NAMALWA (cell line): ENCODE measurements at regions not wholly inside any gene's neighbourhood (a gene's known extent, or its start where the extent isn't known, plus 50 kb on each side); places are given as distances from the start of the nearest gene placed in this dataset.

Experiments used
- DNase-seq: peaks from one replicate; pipeline ENCODE4 v3.0.0-alpha.2; 2015; ENCODE audit warnings: low spot score

- DNase-seq, result no peak
These were observed 621.4 kb upstream of the ALCAM start for GRCh38 chr3:104745313-104745712.

DNA sequence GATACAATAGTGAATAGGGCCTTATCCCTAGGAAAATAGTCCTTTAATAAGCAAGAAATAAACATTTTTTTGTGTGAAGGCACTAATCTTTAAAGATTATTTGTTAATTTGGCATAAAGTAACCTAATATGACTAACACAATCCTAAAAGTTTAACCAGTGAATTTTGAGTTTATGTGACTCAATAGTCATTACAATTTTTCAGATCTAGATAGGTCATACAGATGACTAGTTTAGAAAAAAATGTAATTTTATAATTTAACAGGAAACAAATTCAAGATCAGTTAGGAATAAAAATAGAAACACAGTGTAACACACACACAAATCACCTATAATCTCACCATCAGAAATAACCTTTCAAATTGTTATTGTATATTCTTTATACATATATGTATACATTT, 620.7 kb upstream of the ALCAM start:
- DNase-seq, result no peak

DNA sequence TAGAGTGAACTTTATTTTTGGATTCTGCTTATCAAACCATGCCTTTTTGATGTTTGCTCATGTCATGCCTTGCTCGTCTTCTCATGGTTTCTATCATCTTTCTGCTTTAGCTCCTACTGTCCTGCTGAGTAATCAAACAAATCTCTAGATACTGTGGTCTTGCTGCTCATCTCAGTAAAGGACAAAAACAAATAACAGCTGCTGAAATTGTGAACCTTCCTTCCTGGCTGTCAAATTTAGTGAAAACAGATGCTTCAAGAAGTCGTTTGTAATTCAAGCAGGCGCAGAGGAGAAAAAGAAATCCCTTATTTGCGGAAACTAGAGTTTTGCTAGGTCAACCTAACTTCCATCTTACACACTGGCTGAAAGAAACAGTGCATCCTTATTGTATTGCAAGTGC, 616.1 kb upstream of the ALCAM start:
- DNase-seq, result no peak

DNA sequence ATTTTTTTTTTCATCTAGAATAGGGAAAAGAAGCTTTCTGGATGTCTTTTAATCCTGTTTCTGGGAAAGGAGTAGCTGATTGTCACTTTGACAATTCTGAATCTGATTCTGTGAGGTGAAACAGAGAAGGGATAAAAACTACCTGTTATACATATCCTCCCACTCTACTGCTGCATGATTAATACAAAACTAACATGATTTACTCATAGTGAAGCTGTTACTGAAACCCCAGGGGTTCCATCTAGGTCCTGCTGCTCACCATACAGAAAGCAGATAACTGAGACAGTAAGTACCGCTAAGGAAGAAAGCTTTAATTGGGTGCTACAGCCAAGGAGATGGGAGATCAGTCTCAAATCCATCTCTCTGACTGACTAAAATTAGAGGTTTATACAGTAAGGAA, 610.9 kb upstream of the ALCAM start:
- DNase-seq, result no peak

DNA sequence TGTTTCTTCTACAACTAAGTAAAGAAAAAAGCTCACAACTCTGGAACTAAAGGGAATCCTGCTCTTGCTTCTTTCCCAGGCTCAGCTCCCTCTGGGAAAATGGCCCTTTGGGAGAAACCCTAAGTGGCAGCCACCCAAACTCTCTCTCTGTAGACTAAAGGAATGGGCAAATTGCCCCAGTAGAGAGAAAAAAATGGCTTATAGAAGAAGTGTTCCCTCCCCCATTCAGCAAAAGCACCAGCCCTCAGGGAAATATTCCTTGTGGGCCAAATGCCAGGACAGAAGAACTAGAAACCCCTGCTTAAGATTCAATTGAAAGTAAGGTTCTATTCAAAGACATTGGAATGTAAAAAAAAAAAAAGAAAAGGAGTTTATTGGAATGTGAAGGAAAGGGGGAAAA, 603.7 kb upstream of the ALCAM start:
- DNase-seq, result no peak

DNA sequence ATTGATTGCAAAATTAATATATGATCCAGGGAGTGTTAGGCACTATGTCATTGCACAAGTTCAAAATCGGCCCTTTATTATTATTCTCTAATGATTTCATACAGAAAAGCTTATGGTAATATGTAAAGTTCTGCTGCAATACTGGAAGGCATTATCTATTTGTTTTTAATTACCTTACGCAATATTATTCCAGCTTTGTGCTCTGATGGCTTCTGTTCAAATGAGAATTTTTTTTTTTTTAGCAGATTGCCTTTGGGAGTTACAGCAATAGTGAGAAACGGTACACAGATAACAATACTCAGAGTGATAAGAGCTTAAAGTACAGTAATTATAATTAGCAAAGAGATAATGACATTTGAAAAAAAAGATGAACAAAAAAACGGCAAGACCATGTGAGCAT, 602.2 kb upstream of the ALCAM start:
- DNase-seq, result no peak

- no peak for DNase-seq
These were observed 597.8 kb upstream of the ALCAM start for GRCh38 chr3:104768886-104769285.

- no peak for DNase-seq
These were observed 587.4 kb upstream of the ALCAM start for GRCh38 chr3:104779324-104779723.

DNA sequence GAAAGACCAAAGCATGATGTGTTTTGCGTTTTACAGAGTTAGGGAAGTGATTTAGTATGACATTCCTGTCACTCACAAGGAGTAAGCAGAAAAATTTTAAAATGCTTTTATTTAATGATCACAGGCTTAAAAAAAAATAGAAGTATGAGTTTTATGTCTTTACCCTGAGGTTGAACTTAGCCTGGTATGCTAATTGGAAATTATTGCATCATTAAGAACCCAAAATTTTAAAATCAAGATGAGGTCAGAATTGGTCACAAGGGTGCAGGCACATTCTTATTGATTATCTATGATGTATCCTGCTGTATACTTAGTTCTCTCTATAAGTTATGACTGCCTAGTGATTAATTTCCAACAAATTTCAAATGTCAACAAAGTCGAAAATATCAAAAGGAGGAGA, 585.6 kb upstream of the ALCAM start:
- no peak for DNase-seq

- DNase-seq, result no peak
These were observed 580.8 kb upstream of the ALCAM start for GRCh38 chr3:104785947-104786346.

DNA sequence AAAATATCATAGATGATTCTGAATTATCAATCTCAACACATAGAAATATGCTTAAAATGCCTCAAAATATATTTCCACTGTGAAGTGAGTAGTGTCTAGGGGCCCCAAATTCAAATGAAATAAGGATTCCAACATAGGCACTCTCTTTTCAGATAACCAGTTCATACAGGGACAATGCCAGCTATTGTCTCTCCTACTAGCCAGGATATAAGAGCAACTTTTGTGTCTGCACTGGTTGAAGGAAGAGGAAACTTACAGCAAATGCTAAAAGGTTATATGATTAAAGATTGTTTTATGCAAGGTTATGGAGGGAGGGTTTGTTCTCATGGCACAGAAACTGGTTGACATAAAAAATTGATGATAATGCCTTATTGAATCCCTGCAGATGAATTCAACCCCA, 579.4 kb upstream of the ALCAM start:
- DNase-seq, result no peak

DNA sequence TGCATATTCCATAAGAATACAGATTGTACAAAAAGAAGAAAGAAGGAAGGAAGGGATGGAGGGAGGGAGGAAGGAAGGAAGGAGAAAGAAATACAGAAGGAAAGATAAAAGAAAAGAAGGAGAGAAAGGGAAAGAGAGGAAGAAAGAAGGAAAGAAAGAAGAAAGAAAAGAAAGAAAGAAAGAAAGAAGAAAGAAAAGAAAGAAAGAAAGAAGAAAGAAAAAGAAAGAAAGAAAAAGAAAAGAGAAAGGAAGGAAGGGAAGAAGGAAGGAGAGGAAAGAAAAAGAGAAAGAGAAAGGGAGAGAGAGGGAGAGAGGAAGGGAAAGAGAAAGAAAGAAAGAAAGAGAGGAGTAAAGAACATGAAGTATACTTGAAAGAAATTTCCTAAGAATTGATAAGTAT, 577.9 kb upstream of the ALCAM start:
- no peak for DNase-seq

GRCh38 chr3:104791331-104791730, 575.4 kb upstream of the ALCAM start:
- no peak for DNase-seq

DNA sequence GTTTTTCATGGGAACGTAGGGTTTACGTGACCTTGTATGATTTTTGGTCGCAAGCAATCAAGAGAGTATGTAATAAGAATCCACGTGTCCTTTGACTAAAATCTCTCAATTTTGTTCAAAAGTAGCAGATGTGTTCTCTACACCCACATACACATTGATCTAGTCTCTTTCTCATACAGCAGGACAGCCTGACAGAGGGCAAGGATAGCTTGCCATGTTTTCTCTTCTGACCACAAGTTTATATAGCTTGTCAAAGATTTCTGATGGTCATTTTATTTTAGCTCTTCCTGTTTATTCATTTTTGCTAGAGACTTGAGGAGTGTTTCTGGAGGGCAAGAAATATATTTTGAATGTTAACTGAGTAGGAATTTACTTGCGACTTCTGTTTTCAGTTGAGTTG, 570.2 kb upstream of the ALCAM start:
- DNase-seq, result no peak

DNA sequence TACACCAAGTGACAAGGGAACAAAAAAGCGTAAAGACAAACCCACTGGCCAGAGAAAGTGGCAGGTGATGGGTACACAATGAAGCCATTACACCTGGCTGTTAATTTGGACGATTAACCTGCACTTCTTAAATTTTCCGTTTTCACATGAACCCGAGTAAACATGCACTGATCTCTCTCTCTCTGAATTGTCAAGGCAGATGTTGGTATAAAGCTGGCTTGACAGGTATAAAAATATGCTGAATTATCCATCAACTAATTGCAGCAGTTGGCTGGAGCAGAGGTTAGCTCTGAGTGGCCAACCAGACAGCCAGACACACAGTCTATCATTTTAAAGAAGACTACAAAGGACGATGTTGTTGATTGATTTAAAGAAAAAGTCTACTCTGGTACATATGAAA, 561.7 kb upstream of the ALCAM start:
- no peak for DNase-seq

- DNase-seq, result no peak
These were observed 561.2 kb upstream of the ALCAM start for GRCh38 chr3:104805508-104805907.

GRCh38 chr3:104810896-104811295, 555.8 kb upstream of the ALCAM start:
- DNase-seq, result no peak

DNA sequence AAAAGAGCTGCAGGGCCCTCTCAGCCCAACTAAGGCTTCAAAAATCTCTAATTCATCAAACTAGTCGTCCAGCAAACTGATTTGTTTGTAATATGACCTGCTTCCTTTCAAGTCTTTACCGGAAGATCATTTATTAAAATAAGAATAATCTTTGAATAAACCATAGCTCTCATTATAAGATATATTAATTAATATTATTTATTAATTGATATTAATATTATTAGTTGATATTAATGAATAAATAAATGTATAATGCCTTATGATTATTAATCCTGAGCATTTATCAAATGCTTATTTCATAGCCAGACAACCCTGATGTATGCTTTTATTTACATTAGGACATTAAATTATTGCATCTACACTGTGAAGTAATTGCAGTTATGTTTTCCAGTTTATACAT, 550.7 kb upstream of the ALCAM start:
- no peak for DNase-seq

DNA sequence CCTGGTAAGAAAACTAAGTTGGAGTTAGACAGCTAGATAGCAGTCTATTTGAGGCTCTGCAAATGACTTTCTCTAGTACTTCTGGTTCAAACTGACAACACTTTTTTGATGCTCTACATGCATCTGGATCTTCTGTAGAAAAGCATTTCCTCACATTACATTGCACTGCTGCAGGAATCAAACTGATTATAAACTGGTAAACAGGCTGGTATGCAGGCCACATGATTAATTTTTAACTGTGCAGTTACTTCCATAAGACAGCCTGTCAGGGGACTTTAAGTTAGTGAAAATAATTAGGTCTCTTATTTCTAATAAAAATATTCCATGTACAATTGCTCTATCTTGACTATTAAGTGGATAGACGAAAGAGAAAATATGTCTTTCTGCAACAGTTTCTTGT, 550.0 kb upstream of the ALCAM start:
- no peak for DNase-seq

DNA sequence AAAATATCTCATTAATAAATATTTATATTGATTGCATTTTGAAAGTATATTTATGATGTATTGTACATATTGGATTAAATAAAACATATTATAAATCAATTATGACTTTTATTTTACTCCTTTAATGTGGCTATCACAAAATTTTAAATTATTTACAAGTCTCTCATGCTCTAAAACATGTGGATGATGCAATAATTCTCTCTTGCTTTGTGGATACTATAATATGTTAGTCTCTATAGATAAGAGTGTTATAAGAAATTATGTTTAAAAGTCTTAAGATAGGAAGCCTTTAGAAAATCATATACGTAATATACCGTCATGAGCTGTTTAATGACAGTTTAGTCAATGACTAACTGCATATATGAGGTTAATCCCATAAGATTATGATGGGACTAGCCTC, 547.4 kb upstream of the ALCAM start:
- DNase-seq, result no peak

- DNase-seq, result no peak
These were observed 545.8 kb upstream of the ALCAM start for GRCh38 chr3:104820959-104821358.

- no peak for DNase-seq
These were observed 541.6 kb upstream of the ALCAM start for GRCh38 chr3:104825116-104825515.

DNA sequence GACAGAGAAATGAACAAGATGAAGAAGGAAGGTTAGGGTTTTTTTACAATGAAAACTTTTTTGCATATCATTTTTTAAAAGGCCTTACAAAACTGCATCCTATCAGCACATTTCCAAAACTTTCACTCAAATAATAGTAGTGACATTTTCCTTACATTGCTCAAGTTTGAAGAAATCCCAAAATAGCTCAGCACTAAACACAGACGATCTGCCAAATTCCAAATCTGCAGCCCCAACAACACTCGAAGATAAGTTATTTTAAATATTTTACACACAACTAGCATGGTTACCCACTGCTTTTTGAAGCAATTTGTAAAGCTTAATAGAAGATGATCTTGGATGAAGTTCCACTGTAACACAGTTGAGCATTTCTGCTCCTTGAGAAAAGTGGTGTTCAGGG, 535.6 kb upstream of the ALCAM start:
- DNase-seq, result no peak

DNA sequence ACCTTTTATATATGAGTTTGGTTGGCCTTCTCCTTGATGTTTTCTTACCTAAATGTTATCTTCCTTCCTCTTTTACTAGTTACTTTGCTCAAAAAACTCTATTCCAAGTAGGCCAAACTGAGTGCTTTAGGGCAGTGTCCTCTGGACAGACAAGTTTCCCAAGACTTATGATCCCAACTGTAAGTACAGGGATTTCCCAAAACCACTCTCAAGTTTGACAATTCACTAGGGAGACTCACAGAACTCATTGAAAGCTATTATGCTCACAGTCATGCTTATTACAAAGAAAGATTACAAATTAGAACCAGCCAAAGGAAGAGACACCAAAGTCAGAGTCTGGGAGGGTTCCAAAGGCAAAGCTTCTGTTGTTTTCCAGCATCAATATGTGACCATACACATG, 534.2 kb upstream of the ALCAM start:
- DNase-seq, result no peak

- DNase-seq, result no peak
These were observed 531.3 kb upstream of the ALCAM start for GRCh38 chr3:104835376-104835775.
